GM13976 (cell line): ENCODE measurements at regions not wholly inside any gene's neighbourhood (a gene's known extent, or its start where the extent isn't known, plus 50 kb on each side); places are given as distances from the start of the nearest gene placed in this dataset.
"Not testable (repeated sequence)": the region's sequence is repeated elsewhere in the genome, so short reads cannot be mapped to it uniquely, and the experiment has no call there.

ENCODE experiments used
- DNase-seq: peaks from one replicate; pipeline ENCODE4 v3.0.0; 2012; ENCODE audit warnings: low spot score
- CTCF ChIP-seq: IDR thresholded peaks from 2 replicates; pipeline ENCODE4 v1.5.1; 2012; ENCODE audit warnings: borderline replicate concordance, mild to moderate bottlenecking; ENCODE audit not compliant: insufficient read depth; ENCODE audit errors: extremely low read depth, missing control alignments, control extremely low read depth
- in situ Hi-C: fragments of 300-500 bp; cut with MboI; formaldehyde crosslinking; loops from one replicate; pipeline ENCODE4 v1.12.0; 2022; ENCODE audit warnings: low sequenced_read_pairs, mixed read lengths, inconsistent platforms; ENCODE audit not compliant: unreplicated experiment

GRCh38 chr2:94774851-94775250 lies 96.4 kb upstream of the TEKT4 start:
- no peak for DNase-seq
- in situ Hi-C loops = no loop called here
- TF ChIP-seq CTCF = no peak

- no peak for TF ChIP-seq CTCF
- no peak for DNase-seq
- in situ Hi-C loops = no loop called here
Measured at GRCh38 chr2:94776036-94776435, 95.2 kb upstream of the TEKT4 start.

GRCh38 chr2:94785105-94785504 lies 86.1 kb upstream of the TEKT4 start:
- in situ Hi-C loops, DNase-seq: not testable (repeated sequence)

- DNase-seq, in situ Hi-C loops: not testable (repeated sequence)
Measured at GRCh38 chr2:94786424-94786823, 84.8 kb upstream of the TEKT4 start.

- in situ Hi-C loops, DNase-seq: not testable (repeated sequence)
Measured at GRCh38 chr2:94790169-94790568, 81.1 kb upstream of the TEKT4 start.

GRCh38 chr2:94797235-94797634 lies 74.0 kb upstream of the TEKT4 start:
- in situ Hi-C loops, DNase-seq: not testable (repeated sequence)
